ENCODE measurements at regions not wholly inside any gene's neighbourhood (a gene's known extent, or its start where the extent isn't known, plus 50 kb on each side); places are given as distances from the start of the nearest gene placed in this dataset.

GRCh38 chr2:220104871-220105351 lies 477.5 kb downstream of the SLC4A3 start:
- Histone ChIP-seq H3K9me2 (replicated peaks; ENCODE audit: control insufficient read depth, low read length) (no peaks in the 10 kb centered on the region), H4K20me1 (ENCODE audit: control insufficient read depth, insufficient read depth, low read depth, low read length) (no peaks in the 10 kb centered on the region), H3K4me2 (ENCODE audit: low read length) (no peak overlapping the region), H3K4me1 (ENCODE audit: control insufficient read depth, low read length) (no peaks in the 10 kb centered on the region), H3K79me2 (ENCODE audit: control insufficient read depth, low read length) (no peaks in the 10 kb centered on the region), H3K9me3 (ENCODE audit: control insufficient read depth, insufficient read depth, low read length) (no peaks in the 10 kb centered on the region), H3F3A (ENCODE audit: control insufficient read depth, insufficient read depth) (no peaks in the 10 kb centered on the region), H3K4me3 (ENCODE audit: low read length) (no peak overlapping the region), H3K36me3 (ENCODE audit: control insufficient read depth, low read length) (no peaks in the 10 kb centered on the region), H3K27me3 (ENCODE audit: control insufficient read depth, low read length) (no peaks in the 10 kb centered on the region), H3K27ac (ENCODE audit: low read depth, low read length) (no peak overlapping the region)
- TF ChIP-seq CTCF (IDR thresholded peaks at IDR 0.05; ENCODE audit: low read depth, low read length, poor library complexity, severe bottlenecking) (no peak), EZH2phosphoT487 (IDR thresholded peaks at IDR 0.05; ENCODE audit: borderline replicate concordance, low read length) (no peak)

DNA sequence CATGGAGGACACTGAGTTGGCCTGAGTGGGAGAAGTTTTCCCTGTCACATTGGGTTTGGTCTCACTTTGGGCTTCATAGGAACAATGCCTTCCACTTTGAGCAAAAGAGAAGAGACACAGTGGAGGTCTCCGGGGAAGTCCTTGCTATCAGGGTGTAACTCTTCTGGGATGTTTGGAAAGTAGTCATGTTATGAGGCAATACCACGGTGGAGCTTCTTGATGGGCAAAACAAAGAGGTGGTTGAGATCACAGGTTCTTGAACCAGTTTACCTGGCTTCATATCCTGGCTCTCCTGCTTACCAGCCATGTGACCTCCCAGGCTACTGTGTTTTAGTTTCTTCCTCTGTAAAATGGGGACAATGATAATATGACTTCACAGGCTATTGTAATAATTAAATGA lies 478.6 kb downstream of the SLC4A3 start:
- Histone ChIP-seq H3K9me3 (ENCODE audit: control insufficient read depth, insufficient read depth, low read length) (no peaks in the 10 kb centered on the region), H3K36me3 (ENCODE audit: control insufficient read depth, low read length) (no peaks in the 10 kb centered on the region), H3K27ac (ENCODE audit: low read depth, low read length) (no peak overlapping the region), H3K4me1 (ENCODE audit: control insufficient read depth, low read length) (no peaks in the 10 kb centered on the region), H3K27me3 (ENCODE audit: control insufficient read depth, low read length) (no peaks in the 10 kb centered on the region), H3K79me2 (ENCODE audit: control insufficient read depth, low read length) (no peaks in the 10 kb centered on the region), H4K20me1 (ENCODE audit: control insufficient read depth, insufficient read depth, low read depth, low read length) (no peaks in the 10 kb centered on the region), H3K4me2 (ENCODE audit: low read length) (no peak overlapping the region), H3K9me2 (replicated peaks; ENCODE audit: control insufficient read depth, low read length) (no peaks in the 10 kb centered on the region), H3F3A (ENCODE audit: control insufficient read depth, insufficient read depth) (no peaks in the 10 kb centered on the region), H3K4me3 (ENCODE audit: low read length) (no peak overlapping the region)
- TF ChIP-seq EZH2phosphoT487 (IDR thresholded peaks at IDR 0.05; ENCODE audit: borderline replicate concordance, low read length) (no peak), CTCF (IDR thresholded peaks at IDR 0.05; ENCODE audit: low read depth, low read length, poor library complexity, severe bottlenecking) (no peak)

GRCh38 chr2:220107380-220107791 lies 480.0 kb downstream of the SLC4A3 start:
- H3K27me3 ChIP-seq (ENCODE audit: control insufficient read depth, low read length), result no peaks in the 10 kb centered on the region
- H3K4me2 ChIP-seq (ENCODE audit: low read length), result no peak overlapping the region
- H3K27ac ChIP-seq (ENCODE audit: low read depth, low read length), result no peak overlapping the region
- H3K4me3 ChIP-seq (ENCODE audit: low read length), result no peak overlapping the region
- no peaks in the 10 kb centered on the region for H3K4me1 ChIP-seq (ENCODE audit: control insufficient read depth, low read length)
- H3K79me2 ChIP-seq (ENCODE audit: control insufficient read depth, low read length), result no peaks in the 10 kb centered on the region
- H3F3A ChIP-seq (ENCODE audit: control insufficient read depth, insufficient read depth), result no peaks in the 10 kb centered on the region
- H3K9me2 ChIP-seq (replicated peaks; ENCODE audit: control insufficient read depth, low read length), result no peaks in the 10 kb centered on the region
- no peaks in the 10 kb centered on the region for H4K20me1 ChIP-seq (ENCODE audit: control insufficient read depth, insufficient read depth, low read depth, low read length)
- no peaks in the 10 kb centered on the region for H3K36me3 ChIP-seq (ENCODE audit: control insufficient read depth, low read length)
- no peaks in the 10 kb centered on the region for H3K9me3 ChIP-seq (ENCODE audit: control insufficient read depth, insufficient read depth, low read length)
- TF ChIP-seq CTCF (IDR thresholded peaks at IDR 0.05; ENCODE audit: low read depth, low read length, poor library complexity, severe bottlenecking), result no peak
- TF ChIP-seq EZH2phosphoT487 (IDR thresholded peaks at IDR 0.05; ENCODE audit: borderline replicate concordance, low read length), result no peak
